ENCODE measurements at regions not wholly inside any gene's neighbourhood (a gene's known extent, or its start where the extent isn't known, plus 50 kb on each side); places are given as distances from the start of the nearest gene placed in this dataset.

DNA sequence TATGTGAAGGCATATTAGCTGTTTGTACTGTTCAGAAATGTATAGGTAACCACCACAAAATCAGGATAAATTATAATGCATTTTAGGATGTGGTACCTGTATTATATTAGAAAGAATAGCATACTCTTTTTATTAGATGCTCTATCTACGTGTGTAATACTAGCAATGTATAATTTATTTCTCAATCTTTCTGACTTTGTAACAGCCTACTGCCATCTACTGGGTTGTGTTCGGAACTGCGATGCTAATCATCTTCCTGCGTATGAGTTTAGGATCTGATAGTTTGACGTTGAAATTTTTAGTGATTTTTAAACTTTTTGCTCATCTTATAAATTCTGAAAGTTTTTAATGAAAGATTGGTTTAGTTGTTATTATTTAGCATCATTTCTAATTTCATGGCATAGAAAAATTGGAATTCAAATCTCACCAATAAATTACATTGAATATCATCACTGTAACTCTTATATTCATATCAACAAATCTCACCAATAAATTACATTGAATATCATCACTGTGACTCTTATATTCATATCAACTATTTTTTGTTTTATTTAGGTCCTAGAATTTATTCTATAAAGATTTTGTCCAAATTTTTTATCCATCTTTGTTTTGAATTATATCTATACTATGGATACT lies 322.7 kb upstream of the ZNF717 start:
- TF ChIP-seq TAF1 (IDR thresholded peaks at IDR 0.05; ENCODE audit: borderline replicate concordance, insufficient read depth, low read length) (no peak), SIN3A (IDR thresholded peaks at IDR 0.05; ENCODE audit: borderline replicate concordance, insufficient read depth, low read length) (no peak), POLR2AphosphoS5 (IDR thresholded peaks at IDR 0.05; ENCODE audit: low read depth, low read length) (no peak), FOXP2 (optimal IDR thresholded peaks at IDR 0.05; ENCODE audit: borderline replicate concordance, extremely low read depth, extremely low read length, insufficient read depth) (no peak)
- TF ChIP-seq, protein P1, sequence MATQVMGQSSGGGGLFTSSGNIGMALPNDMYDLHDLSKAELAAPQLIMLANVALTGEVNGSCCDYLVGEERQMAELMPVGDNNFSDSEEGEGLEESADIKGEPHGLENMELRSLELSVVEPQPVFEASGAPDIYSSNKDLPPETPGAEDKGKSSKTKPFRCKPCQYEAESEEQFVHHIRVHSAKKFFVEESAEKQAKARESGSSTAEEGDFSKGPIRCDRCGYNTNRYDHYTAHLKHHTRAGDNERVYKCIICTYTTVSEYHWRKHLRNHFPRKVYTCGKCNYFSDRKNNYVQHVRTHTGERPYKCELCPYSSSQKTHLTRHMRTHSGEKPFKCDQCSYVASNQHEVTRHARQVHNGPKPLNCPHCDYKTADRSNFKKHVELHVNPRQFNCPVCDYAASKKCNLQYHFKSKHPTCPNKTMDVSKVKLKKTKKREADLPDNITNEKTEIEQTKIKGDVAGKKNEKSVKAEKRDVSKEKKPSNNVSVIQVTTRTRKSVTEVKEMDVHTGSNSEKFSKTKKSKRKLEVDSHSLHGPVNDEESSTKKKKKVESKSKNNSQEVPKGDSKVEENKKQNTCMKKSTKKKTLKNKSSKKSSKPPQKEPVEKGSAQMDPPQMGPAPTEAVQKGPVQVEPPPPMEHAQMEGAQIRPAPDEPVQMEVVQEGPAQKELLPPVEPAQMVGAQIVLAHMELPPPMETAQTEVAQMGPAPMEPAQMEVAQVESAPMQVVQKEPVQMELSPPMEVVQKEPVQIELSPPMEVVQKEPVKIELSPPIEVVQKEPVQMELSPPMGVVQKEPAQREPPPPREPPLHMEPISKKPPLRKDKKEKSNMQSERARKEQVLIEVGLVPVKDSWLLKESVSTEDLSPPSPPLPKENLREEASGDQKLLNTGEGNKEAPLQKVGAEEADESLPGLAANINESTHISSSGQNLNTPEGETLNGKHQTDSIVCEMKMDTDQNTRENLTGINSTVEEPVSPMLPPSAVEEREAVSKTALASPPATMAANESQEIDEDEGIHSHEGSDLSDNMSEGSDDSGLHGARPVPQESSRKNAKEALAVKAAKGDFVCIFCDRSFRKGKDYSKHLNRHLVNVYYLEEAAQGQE (IDR thresholded peaks at IDR 0.05; ENCODE audit: insufficient read depth in 1 of 2, low read depth in 2 of 2, low read length in 2 of 2), result no peak

GRCh38 chr3:76111808-76112207 lies 326.5 kb upstream of the ZNF717 start:
- no peak for TF ChIP-seq TAF1 (IDR thresholded peaks at IDR 0.05; ENCODE audit: borderline replicate concordance, insufficient read depth, low read length)
- no peak for TF ChIP-seq FOXP2 (optimal IDR thresholded peaks at IDR 0.05; ENCODE audit: borderline replicate concordance, extremely low read depth, extremely low read length, insufficient read depth)
- TF ChIP-seq SIN3A (IDR thresholded peaks at IDR 0.05; ENCODE audit: borderline replicate concordance, insufficient read depth, low read length), result no peak
- no peak for TF ChIP-seq POLR2AphosphoS5 (IDR thresholded peaks at IDR 0.05; ENCODE audit: low read depth, low read length)
- TF ChIP-seq, protein P1 (IDR thresholded peaks at IDR 0.05; ENCODE audit: insufficient read depth in 1 of 2, low read depth in 2 of 2, low read length in 2 of 2), result no peak

DNA sequence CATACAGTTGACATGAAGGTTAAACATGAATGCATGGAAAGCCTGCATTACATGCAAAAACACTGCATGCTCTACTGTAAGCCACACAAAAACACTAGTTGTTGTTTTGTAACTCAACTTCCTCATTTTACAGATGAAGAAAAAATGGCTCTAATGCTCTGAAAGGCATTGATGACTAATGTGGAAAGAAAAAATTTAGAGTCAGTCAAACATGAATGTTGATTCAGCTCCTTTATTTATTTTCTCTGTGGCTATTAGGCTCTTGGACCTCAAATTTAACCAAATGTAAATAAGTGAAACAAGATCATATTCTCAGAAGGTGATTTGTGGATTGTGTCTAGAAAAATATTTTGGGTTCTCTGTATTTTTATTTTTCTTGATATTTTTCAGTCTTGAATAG lies 336.7 kb upstream of the ZNF717 start:
- no peak for TF ChIP-seq POLR2AphosphoS5 (IDR thresholded peaks at IDR 0.05; ENCODE audit: low read depth, low read length)

DNA sequence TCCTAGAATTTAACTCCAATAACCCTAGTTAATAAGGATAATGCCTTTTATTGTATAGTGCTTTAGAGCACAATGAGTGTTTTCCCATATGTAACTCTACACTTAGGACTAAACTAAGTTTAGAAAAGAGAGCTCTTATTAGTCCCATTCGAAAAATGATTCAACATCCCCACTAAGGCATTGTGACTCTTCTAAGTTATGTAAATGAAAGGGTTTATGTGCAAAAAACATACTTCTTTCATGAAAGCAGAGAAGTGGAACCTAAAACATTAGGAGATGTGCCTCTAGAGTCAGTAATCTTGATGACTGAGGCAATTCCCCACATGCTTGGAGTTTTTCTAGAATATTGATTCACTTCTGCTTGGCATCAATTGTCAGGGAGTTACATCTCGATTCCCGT lies 344.1 kb upstream of the ZNF717 start:
- TF ChIP-seq POLR2AphosphoS5 (IDR thresholded peaks at IDR 0.05; ENCODE audit: low read depth, low read length), result no peak
- TF ChIP-seq TAF1 (IDR thresholded peaks at IDR 0.05; ENCODE audit: borderline replicate concordance, insufficient read depth, low read length), result no peak
- TF ChIP-seq, protein P1 (IDR thresholded peaks at IDR 0.05; ENCODE audit: insufficient read depth in 1 of 2, low read depth in 2 of 2, low read length in 2 of 2), result no peak
- TF ChIP-seq FOXP2 (optimal IDR thresholded peaks at IDR 0.05; ENCODE audit: borderline replicate concordance, extremely low read depth, extremely low read length, insufficient read depth), result no peak
- no peak for TF ChIP-seq SIN3A (IDR thresholded peaks at IDR 0.05; ENCODE audit: borderline replicate concordance, insufficient read depth, low read length)

DNA sequence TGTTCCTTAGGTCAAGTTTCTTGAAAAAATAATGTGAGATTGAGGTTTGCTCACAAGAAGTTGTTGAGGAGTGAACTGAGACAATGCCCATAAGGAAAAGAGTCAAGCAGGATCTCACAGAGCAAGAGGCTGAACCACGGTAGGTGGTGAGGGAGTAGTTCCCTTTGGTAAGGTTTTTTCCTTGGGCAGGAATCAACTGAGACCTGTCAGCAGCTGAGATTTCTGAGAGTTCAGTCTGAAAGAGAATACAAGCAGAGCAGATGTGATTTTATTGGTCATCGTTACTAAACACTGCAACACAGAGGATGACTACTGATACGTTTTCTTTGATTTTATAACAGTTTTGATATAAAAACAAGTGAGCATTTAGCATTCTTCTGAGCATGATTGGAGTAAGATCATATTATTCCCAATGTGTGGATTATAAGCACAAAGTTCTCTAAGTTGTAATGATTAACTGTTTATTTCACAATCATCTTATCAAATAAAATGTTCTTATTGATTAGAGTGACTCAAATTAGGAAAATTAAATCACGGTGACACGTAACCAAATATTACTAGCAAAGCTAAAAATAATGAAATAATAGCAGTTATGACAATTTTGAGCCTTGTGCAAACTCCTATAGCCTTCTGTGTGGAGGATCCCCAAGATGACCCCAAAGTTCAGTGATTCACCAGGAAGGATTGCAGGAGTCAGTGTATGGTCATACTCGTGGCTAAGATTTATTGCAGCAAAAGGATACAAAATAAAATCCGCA lies 346.2 kb upstream of the ZNF717 start:
- TF ChIP-seq FOXP2 (optimal IDR thresholded peaks at IDR 0.05; ENCODE audit: borderline replicate concordance, extremely low read depth, extremely low read length, insufficient read depth) (no peak), TAF1 (IDR thresholded peaks at IDR 0.05; ENCODE audit: borderline replicate concordance, insufficient read depth, low read length) (no peak), POLR2AphosphoS5 (IDR thresholded peaks at IDR 0.05; ENCODE audit: low read depth, low read length) (no peak), SIN3A (IDR thresholded peaks at IDR 0.05; ENCODE audit: borderline replicate concordance, insufficient read depth, low read length) (no peak)
- TF ChIP-seq, protein P1 (IDR thresholded peaks at IDR 0.05; ENCODE audit: insufficient read depth in 1 of 2, low read depth in 2 of 2, low read length in 2 of 2), result no peak
